Muscle of back (tissue), 3 donors: ENCODE measurements at regions not wholly inside any gene's neighbourhood (a gene's known extent, or its start where the extent isn't known, plus 50 kb on each side); places are given as distances from the start of the nearest gene placed in this dataset.
"Not testable (repeated sequence)": the region's sequence is repeated elsewhere in the genome, so short reads cannot be mapped to it uniquely, and the experiment has no call there.

ENCODE experiments used
- DNase-seq, 3 donors: peaks; one replicate each; pipeline versions ENCODE4 v3.0.0 to v3.0.0-alpha.2; 2013

DNA sequence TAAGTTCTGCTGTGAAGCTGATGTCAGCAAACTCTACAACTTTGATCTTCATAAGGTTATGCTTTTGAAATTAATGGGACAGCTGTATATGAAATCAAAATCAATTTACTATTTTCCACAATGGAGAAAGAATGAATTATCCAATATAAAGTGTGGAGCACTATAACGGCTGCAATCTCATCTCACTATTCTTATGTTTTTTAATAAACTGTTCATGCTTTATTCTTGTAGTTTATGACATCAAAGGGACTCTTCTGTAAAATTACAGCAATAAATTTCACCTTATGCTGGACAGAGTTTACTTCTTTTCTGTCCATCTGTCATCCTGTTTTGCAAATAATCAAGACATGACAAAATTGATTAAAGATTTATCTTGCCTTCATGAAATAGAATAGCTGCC is 192.5 kb downstream of the TECRL start:
- no peak for DNase-seq

DNA sequence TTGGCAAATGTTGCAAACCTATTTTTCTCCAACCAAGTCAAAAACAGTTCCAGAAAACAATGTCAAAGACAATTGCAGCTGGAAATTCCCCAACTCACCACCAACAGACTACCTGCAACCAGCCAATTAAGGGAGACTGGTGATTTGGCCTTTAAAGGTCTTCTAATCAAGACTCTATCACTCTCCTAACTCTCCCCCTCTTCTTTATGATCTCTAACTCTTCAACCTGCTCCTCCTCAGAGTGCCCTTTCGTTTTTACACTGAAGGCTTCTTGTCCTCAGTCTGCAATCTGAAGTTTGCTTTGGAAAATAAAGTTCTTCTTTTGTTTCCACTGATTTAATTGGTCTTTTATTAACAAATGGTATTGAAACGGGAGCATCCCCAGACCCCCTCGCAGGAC is 203.9 kb downstream of the TECRL start:
- DNase-seq = no peak

DNA sequence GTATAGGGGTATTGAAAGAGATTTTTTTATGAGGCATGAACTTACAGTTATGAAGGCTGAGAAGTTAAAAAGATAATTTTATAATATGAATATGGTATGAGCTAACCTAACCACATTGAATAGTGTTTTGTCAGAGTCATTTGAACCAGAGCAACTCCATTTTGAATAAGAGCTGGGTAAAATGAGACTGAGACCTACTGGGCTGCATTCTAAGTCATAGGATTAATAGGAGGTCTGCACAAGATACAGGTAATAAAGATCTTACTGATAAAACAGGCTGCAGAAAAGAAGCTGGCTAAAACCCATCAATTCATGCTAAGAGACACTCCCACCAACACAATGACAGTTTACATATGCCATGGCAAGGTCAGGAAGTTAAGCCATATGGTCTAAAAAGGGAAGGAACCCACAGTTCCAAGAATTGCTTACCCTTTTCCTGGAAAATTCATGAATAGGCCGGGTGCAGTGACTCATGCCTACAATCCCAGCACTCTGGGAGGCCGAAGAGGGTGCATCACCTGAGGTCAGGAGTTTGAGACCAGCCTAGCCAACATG is 209.2 kb downstream of the TECRL start:
- no peak for DNase-seq

DNA sequence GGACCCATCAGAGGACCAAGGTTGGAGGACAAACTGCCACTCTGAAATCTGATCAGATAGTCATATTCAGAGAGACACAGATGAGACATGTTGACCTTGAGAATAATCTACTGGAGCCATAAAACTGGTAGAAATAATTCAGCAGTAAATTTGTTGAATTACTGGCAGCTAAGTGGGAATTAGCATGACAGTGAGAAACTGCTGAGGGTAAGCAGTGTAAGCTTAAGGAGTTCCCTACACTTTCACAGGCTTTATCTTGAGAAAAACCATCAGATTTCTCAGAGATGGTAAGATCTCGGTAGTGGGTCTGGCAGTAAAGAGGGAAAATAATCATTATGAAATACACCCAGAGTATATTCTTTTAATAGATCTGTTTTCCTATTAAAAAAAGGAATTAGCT is 213.7 kb downstream of the TECRL start:
- no peak for DNase-seq

DNA sequence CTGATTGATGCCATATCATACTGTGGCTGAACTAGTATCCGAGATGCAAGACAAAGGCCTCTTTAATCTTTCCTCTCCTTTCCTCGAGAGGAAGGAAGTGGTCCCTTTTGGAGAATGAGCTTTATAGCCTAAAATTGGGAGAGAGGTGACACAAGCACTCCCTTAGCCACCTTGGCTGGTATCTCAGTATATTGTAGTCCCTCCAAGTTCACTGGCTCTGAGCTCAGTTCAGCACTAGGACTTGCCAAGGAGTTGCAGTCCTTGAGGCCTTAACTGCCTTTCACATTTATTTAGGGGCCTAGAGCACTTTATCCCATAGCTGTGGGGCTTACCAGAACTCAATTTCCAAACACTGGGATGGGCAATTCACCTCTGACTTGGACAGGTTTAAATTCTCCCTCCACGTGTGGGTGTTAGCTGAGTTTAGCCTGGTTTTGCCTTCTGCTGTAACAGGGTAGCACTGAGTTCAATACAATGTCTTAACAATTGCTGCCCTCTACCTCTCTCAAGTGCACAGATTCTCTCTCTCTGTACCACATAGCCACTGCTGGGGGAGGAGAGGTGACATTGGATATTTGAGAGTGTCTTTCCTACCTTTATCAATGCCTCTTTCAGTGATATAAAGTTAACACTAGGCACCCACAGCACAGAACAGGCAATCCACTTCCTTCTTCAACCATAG is 216.4 kb downstream of the TECRL start:
- DNase-seq = no peak

DNA sequence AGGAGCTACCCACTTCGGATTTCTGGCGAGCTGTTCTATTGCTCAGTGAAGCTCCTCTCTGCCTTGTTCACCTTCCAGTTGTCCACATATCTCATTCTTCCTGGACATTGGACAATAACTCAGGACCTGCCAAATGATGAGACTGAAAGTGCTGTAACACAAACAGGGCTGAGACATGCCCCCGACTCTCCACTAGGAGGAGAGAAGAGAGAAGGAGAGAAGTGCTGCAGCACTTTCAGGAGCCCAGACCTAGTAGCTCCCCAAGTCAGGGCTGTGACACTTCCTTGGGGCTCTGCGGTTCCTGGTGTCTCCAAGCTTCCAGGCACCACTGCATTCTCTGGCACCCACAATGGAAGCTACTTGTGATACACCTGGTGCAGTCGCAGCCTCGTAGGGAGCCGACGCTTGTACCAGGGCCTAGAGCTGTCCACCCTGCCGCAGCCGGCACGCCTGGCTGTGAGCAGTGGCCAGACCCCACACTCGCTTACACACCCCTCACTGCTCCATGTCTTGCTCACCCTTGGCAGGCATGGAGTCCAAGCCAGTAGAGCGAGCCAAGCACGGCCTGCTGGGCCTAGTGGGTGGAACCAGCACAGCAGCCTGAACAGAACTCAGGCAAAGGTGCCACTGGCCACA is 234.9 kb downstream of the TECRL start:
- DNase-seq = no peak

DNA sequence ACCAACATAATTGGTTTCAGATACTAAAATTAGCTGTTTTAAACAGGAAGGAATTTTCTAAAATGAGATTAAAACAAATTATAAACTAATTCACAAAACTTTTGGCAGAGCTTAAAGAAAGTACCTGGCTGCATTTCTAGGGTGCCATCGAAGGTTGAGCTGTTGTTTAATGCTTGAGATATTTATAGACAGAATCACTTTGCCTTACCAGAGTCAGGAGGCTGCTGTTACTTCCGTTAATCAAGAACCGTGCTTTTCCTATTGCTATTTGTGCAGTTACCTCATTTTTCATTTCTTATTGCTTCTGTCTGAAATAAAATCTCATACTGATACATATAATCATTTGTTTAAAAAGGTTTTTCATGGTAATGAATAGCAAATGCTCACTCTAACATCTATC is 242.9 kb downstream of the TECRL start:
- no peak for DNase-seq

DNA sequence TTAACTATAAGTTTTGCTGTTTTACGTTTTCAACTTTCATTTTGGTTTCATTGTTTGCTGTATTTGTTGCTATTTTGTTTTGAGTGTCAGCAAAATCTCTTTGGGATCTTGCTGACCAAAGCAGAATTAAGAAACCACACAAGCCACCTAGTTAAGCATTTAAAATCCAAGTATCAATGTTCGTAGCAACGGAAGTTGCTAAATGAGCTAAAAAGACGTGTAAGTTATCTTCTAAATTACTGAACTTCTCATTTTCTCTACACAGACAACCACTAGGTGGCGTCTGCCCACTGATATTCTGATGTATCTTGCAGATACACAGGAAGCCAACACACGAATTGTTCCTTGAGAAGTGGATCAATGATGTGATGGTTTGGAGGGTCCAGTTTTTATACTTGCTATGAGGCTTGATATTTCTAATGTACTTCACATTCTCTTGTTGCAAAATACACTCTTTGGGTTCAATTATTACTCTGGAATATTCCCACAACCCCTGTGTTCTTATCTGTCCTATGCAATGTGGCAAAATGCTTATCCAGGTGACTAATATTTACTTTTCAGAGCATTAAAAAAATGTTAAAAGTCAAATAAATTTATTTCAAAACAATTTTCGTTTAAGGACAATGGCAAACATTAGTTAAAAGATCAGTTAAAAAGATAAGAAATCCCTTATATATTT is 250.5 kb downstream of the TECRL start:
- DNase-seq = peak; percentile 43 to 76 (median 69)

DNA sequence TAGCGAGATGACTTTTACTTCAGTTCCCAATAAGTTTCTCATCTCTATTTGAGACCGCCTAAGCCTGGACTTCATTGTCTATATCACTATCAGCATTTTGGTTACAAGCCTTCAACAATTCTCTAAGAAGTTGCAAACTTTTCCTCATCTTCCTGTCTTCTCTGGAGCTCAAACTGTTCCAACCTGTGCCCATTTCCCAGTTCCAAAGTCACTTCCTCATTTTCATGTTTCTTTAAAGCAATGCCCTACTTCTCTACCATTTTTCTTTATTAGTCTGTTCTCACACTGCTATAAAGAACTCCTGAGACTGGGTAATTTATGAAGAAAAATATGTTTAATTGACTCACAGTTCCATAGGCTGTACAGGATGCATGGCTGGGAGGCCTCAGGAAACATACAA is 251.9 kb downstream of the TECRL start:
- DNase-seq = no peak

DNA sequence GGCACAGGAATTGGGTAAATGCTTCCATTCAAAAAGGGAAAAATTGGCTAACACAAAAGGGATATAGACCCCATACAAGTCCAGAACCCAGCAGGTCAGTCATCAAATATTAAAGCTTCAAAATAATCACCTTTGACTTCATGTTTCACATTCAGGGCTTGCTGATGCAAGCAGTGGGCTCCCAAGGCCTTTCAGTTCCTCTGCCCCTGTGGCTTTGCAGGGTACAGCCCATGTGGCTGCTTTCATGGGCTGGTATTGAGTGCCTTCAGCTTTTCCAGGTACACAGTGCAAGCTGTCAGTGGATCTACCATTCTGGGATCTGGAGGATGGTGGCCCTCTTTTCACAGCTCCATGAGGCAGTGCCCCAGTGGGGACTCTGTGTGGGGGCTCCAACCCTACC is 253.0 kb downstream of the TECRL start:
- no peak for DNase-seq

DNA sequence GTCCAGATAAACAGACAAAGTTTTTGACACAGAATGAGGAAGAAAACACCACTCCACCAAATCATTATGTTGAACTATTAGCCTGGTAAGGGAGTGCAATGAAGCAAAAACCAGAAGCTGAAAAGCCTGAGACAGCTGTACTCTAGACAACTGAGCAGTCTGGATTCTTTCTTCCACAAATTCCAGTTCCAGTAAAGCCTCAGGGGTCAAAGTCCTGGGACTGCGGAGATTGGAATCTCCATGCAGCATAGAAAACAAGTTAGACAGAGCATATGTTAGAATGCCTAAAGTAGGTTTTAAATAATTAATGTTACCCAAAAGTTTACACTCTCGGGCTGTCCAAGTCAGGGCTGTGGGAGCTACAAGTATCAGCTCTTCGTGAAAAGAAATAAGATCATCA is 263.2 kb downstream of the TECRL start:
- peak in 1 of 3 donors; percentile 9 for DNase-seq

DNA sequence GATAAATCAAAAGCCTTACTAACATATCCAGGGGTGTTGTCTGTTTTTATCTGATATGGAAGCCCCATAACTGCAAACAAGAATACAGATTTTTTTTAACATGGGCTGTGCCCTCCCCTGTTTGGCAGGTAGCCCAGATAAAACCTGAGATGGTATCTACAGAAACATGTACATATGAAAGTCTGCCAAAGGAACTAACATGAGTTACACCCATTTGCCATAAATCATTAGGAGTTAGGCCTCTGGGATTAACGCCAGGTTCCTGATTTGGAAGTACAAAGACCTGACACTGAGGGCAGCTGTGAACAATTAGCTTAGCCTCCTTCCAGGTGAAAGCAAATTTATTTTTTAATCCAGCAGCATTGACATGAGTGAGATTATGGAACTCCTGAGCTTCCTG is 264.3 kb downstream of the TECRL start:
- DNase-seq = peak in 2 of 3 donors; percentile 26 to 46

DNA sequence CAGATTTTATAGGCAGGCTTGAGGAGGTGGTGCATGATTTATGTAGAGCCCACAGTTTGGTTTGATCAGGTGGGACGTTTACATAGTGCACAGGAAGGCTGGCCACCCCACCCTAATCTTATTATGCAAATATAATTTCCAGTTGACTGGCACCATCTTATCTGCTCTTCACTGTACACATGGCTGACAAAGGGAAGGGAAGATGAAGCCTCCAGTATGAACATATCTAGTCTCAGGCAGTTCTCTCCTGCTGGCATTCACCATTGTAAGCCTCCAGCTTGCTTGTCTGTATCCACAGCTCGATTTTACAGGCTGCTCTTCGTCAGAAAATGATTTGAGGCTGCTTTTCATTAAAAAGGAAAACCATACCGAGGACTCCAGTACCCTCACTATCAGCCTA is 278.3 kb downstream of the TECRL start:
- no peak for DNase-seq

DNA sequence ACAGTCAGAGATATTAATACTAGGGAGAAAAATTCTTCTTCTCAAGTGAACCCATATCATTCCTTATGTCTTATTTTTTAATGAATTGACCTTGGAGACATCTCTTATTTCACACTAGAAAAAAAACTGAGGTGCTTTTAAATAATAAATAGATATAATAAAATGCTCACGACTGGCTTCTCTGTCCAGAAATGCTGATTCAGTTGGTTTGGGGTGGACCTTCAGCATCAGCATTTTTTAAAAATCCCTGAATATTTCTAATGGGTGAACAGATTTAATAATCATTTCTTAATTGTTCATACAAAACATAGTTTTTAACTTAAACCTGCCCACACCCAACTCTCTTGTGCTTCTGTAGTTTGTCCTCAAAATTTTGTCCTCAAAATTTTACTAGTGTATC is 283.9 kb downstream of the TECRL start:
- DNase-seq = no peak

DNA sequence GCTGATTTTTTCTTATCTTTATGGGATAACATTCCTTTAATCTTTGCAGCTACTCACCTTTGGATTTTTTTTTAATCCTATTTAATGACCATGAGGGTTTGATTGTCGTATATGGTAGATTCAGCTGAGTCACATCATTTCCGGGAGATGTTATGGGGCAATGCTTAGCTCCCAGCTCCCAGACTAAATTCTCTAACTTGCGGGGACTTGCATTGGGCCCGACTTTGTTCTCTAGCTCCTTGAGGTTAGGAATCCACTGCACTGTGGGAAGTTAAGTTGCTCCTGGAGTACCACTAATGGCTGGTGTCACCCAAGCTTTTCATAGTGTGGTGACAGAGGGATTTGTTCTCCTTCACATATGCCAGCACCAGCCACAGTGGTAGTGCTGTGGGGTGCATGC is 287.4 kb downstream of the TECRL start:
- DNase-seq = no peak

DNA sequence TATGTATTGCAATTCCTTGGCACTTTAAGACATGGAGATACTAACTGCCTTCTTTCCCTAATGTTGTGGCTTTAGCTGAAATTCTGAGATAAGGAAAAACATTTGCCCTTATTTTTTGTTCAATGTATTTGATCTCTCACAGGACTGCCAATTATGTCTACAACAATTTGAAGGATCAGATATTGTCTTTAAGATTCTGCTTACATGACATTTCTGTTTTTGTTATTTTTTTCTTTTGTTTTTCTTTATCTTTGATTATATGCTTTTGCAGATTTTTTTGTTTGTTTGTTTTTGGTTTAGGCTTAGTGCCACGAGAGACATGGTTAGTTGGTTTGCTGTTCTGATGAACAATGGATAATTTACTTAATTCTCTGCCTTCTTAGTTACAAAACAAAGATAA is 303.3 kb downstream of the TECRL start:
- no peak for DNase-seq

DNA sequence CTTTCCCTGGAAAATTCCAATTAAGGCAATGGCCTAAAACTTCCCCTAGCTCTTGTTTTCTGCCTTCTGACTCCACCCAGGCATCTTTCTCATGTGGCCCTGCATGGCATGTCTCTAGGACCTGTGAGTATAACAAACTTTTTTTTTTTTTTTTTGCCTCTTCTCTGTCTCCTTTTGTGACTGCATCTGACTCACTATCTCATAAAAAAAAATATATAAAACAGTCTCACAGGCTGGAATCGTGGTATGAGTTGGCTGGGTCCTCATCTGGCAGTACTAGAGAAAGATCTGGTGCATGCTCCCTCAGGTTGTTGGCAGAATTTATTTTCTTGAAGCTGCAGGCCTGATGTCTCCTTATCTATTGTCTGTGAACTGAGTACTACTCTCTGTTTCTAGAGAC is 313.9 kb downstream of the TECRL start:
- DNase-seq = no peak

DNA sequence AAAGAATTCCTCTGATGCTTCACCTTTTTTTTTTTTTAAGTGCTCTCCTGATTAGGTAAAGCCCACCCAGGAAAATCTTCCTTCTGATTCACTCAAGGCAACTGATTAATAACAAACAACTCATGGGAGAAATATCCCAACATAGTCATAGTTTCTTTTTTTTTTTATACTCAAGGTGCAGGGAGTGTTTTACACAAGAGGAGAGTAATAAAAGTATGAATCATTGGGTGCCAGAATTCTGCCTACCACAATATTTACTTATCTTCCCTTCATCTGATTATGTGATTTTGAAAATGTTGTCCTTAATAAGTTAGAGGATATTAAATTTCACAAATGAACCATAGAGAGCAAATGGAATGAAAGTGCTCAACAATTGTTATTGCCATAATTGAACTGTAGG is 329.9 kb downstream of the TECRL start:
- DNase-seq = no peak

DNA sequence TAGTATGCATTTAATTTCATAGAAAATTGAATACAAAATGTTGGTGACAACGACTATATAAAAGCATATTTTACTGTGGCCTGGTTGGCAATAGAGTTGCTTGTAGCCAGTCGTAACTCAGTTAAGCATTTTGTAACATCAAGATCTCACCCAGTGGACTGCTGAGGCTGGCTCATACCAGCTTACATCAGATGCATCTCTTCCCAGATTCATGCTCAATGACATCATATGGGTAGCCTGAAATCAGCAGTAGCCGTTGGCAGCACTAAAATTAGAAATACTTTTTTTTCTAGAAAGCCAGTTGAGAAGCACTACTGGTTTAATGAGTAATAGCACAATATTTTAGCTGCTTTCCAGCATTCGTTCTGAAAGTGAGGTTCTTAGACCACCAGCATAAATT is 341.2 kb downstream of the TECRL start:
- no peak for DNase-seq

DNA sequence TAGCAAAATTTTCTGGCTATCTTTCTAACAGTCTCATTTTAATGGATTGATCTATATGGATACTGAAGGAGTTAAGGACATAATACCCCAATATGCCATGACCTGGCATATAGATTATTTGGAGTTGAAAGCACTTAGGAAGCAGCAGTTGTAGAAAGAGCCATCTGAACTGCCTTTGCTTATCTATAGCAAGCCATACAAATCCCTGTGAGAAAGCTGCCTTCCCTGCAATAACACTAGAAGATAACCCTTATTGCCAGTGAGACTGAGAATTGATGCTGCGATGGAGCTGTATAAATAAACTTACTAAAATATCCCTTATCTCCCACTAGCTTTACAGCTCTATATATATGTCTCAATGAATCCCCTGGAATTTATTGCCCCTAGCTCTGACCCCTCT is 346.3 kb downstream of the TECRL start:
- no peak for DNase-seq

DNA sequence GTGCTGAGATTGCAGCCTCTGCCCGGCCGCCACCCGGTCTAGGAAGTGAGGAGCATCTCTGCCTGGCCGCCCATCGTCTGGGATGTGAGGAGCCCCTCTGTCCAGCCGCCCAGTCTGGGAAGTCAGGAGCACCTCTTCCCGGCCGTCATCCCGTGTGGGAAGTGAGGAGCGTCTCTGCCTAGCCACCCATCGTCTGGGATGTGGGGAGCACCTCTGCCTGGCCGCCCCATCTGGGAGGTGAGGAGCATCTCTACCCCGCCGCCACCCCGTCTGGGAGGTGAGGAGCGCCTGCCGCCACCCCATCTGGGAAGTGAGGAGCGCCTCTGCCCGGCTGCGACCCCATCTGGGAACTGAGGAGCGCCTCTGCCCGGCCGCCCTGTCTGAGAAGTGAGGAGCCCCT is 372.2 kb downstream of the TECRL start:
- DNase-seq = not testable (repeated sequence)

DNA sequence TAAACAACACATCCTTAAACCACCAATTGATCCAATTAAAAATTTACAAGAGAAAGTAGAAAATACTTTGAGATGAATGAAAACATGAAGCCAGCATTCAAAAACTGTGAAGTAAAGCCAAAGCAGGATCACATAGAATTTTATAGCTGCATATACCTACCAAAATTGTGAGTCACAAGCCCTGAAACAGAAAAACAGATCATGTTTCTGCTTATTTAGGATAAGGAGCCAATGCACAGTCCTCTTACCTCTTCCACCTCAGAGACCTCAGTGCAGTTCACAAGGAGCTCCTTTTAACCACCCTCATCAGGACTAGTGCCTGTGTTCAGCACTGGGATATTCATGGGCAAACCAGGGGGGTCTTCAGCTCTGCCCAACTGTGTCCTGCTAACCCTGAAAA is 386.7 kb downstream of the TECRL start:
- DNase-seq = no peak

DNA sequence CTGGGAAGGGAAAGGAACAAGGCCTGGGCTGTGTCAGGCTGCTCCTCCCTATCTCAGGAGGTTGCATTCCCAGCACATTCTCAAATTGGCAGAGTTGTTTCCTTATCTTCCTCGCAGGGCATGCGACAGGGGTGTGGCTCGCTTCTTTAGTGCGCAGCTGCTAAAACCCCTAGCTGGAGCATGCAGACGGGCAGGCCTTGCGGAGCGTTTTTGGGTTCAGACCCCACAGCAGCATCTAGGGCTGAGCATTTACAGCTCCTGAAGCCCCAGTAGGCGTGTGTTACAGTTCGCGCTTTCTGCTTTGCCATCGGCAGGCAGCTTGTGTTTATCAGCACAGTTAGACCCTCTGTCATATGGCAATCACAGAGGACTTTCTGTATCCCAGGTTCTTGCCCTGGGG is 392.4 kb downstream of the TECRL start:
- no peak for DNase-seq
